ENCODE measurements at regions not wholly inside any gene's neighbourhood (a gene's known extent, or its start where the extent isn't known, plus 50 kb on each side); places are given as distances from the start of the nearest gene placed in this dataset.

DNA sequence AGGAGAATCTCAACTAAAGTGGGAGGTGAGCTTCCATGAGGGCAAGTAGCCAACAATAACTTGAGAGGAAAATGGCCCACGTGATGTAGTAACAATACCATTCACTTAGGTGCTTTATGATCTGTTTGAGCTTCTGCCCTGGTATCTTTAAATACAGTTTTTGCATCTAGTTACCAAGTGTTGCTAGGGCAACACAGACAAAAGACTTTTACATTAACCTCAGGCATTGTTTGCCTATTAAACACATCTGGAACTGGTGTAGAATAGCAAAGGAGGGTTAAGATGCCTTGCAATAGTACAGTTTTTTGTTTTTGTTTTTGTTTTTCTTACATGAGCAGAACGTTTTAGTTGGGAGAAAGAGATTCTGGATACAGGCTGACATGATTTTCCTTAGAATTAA, 97.7 kb upstream of the MTPN start:
- 97% methylated on average over 2 of the region's 2 CpGs; no CpG with 5 or more reads in 1 of the 2 experiments for WGBS, 2 experiments (ENCODE audit: extremely low coverage in 1 of 2, insufficient coverage in 1 of 2, insufficient read length in 1 of 2, insufficient replicate concordance in 2 of 2, low coverage in 1 of 2, low lambda C conversion rate in 2 of 2, missing lambda C conversion rate in 1 of 2)
- Histone ChIP-seq H3K79me2 (ENCODE audit: control insufficient read depth in 1 of 2, insufficient read depth in 2 of 2, low read length in 2 of 2) (no peaks in the 10 kb centered on the region), H3K27me3 (replicated peaks in 1 of 4; ENCODE audit: control insufficient read depth in 3 of 4, extremely low read depth in 1 of 4, insufficient read depth in 3 of 4, low read length in 3 of 4) (no peaks in the 10 kb centered on the region), H3K4me2 (ENCODE audit: insufficient read depth in 1 of 2, low read depth in 2 of 2, low read length in 2 of 2) (no peak overlapping the region), H2BK15ac (ENCODE audit: low read length) (no peak overlapping the region), H3K27ac (ENCODE audit: low read depth, low read length) (no peak overlapping the region), H3K23me2 (ENCODE audit: low read depth, low read length) (no peaks in the 10 kb centered on the region), H3K4me3 (ENCODE audit: extremely low read depth in 1 of 4, insufficient read depth in 2 of 4, low read depth in 3 of 4, low read length in 4 of 4) (no peak overlapping the region), H4K5ac (ENCODE audit: insufficient read length, low read depth, low read length) (no peak overlapping the region), H2BK5ac (ENCODE audit: low read depth, low read length) (no peak overlapping the region), H2AK5ac (ENCODE audit: low read depth, low read length) (no peak overlapping the region), H3K4ac (replicated peaks; ENCODE audit: insufficient read length, low read depth, low read length) (no peak overlapping the region), H2BK12ac (ENCODE audit: low read depth, low read length) (no peak overlapping the region), H2AFZ (ENCODE audit: low read length) (no peak overlapping the region), H3K56ac (replicated peaks; ENCODE audit: insufficient read length, low read depth, low read length) (no peak overlapping the region), H3K23ac (ENCODE audit: insufficient read length) (no peak overlapping the region), H3K18ac (ENCODE audit: extremely low read depth, low read length) (no peak overlapping the region), H2BK20ac (ENCODE audit: low read length) (no peak overlapping the region), H3K9ac (replicated peaks in 1 of 4; ENCODE audit: extremely low read depth in 1 of 4, low read depth in 3 of 4, low read length in 3 of 4) (no peak overlapping the region), H4K91ac (replicated peaks; ENCODE audit: insufficient read length, low read length) (no peak overlapping the region), H2BK120ac (replicated peaks; ENCODE audit: low read depth, low read length) (no peak overlapping the region), H4K8ac (ENCODE audit: extremely low read depth, insufficient read depth, low read length) (no peak overlapping the region), H3K36me3 (ENCODE audit: control insufficient read depth in 2 of 4, insufficient read depth in 4 of 4, low read length in 3 of 4) (no peaks in the 10 kb centered on the region), H3K14ac (ENCODE audit: insufficient read length) (no peak overlapping the region), H3K9me3 (ENCODE audit: insufficient read depth in 2 of 2, low read depth in 1 of 2, low read length in 1 of 2) (no peaks in the 10 kb centered on the region), H4K20me1 (replicated peaks in 1 of 2; ENCODE audit: control insufficient read depth in 1 of 2, insufficient read depth in 2 of 2, low read length in 2 of 2) (no peaks in the 10 kb centered on the region), H3K4me1 (replicated peaks in 1 of 4; ENCODE audit: control insufficient read depth in 3 of 4, insufficient read depth in 4 of 4, low read length in 3 of 4) (no peaks in the 10 kb centered on the region), H3K79me1 (ENCODE audit: low read depth, low read length) (no peaks in the 10 kb centered on the region)
- ChIA-PET CTCF (ENCODE audit: partially characterized antibody) (interaction anchor here (1.3 kb wide), 1 partner anchor 40 kb away, joined by 4 read pairs; no protein-coding TSS in a partner anchor), POLR2A (ENCODE audit: partially characterized antibody) (no interaction called here)
- DNase-seq (ENCODE audit: low read depth in 1 of 2, low spot score in 2 of 2): no peak
- FAIRE-seq: no peak
- TF ChIP-seq RAD21 (IDR thresholded peaks at IDR 0.05 in 1 of 2, conservative IDR thresholded peaks at IDR 0.05 in 1 of 2; ENCODE audit: low read depth in 2 of 2, low read length in 2 of 2) (no peak), RXRA (IDR thresholded peaks at IDR 0.05; ENCODE audit: insufficient read depth, low read depth, low read length) (no peak), POU5F1 (IDR thresholded peaks at IDR 0.05; ENCODE audit: low read depth, low read length) (no peak), BACH1 (IDR thresholded peaks at IDR 0.05; ENCODE audit: low read length) (no peak), EZH2 (IDR thresholded peaks at IDR 0.05; ENCODE audit: low read depth, low read length, severe bottlenecking) (no peak), CBX5 (IDR thresholded peaks at IDR 0.05; ENCODE audit: low read depth, low read length) (no peak), TAF1 (IDR thresholded peaks at IDR 0.05; ENCODE audit: low read depth, low read length) (no peak), NRF1 (IDR thresholded peaks at IDR 0.05; ENCODE audit: low read depth, low read length) (no peak), SIRT6 (IDR thresholded peaks at IDR 0.05; ENCODE audit: low read length) (no peak), CBX8 (IDR thresholded peaks at IDR 0.05; ENCODE audit: borderline replicate concordance, low read depth, low read length) (no peak), RNF2 (IDR thresholded peaks at IDR 0.05; ENCODE audit: borderline replicate concordance, low read depth, low read length, missing control alignments, poor library complexity, severe bottlenecking) (no peak), POLR2A (IDR thresholded peaks at IDR 0.05; ENCODE audit: control extremely low read depth in 1 of 2, low read depth in 2 of 2, low read length in 2 of 2) (no peak)
- TF ChIP-seq, protein P1, sequence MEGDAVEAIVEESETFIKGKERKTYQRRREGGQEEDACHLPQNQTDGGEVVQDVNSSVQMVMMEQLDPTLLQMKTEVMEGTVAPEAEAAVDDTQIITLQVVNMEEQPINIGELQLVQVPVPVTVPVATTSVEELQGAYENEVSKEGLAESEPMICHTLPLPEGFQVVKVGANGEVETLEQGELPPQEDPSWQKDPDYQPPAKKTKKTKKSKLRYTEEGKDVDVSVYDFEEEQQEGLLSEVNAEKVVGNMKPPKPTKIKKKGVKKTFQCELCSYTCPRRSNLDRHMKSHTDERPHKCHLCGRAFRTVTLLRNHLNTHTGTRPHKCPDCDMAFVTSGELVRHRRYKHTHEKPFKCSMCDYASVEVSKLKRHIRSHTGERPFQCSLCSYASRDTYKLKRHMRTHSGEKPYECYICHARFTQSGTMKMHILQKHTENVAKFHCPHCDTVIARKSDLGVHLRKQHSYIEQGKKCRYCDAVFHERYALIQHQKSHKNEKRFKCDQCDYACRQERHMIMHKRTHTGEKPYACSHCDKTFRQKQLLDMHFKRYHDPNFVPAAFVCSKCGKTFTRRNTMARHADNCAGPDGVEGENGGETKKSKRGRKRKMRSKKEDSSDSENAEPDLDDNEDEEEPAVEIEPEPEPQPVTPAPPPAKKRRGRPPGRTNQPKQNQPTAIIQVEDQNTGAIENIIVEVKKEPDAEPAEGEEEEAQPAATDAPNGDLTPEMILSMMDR (IDR thresholded peaks at IDR 0.05; ENCODE audit: control extremely low read depth in 1 of 3, insufficient read depth in 1 of 3, low read depth in 1 of 3, low read length in 3 of 3): no peak
